Upper lobe of right lung (tissue), 1 donor: ENCODE measurements at regions not wholly inside any gene's neighbourhood (a gene's known extent, or its start where the extent isn't known, plus 50 kb on each side); places are given as distances from the start of the nearest gene placed in this dataset.
A peak's percentile ranks its signal among the peaks of the same experiment; 100 is the strongest.
"Not testable (repeated sequence)": the region's sequence is repeated elsewhere in the genome, so short reads cannot be mapped to it uniquely, and the experiment has no call there.

Experiments
- ATAC-seq: fragments of 200-7000 bp; cut with Tn5 transposase; one replicate; pipeline ENCODE4 v1.9.1; 2020; ENCODE audit warnings: mild to moderate bottlenecking, moderate library complexity
- DNase-seq: peaks from one replicate; pipeline ENCODE4 v3.0.0-alpha.2; 2020
- H3K27ac ChIP-seq: fragments of 200-600 bp; one replicate; pipeline ENCODE4 v1.8.0; 2022
- H3K27me3 ChIP-seq: fragments of 200-600 bp; one replicate; pipeline ENCODE4 v1.8.0; 2022; ENCODE audit warnings: mild to moderate bottlenecking
- H3K36me3 ChIP-seq: fragments of 200-600 bp; one replicate; pipeline ENCODE4 v1.8.0; 2022
- H3K4me1 ChIP-seq: fragments of 200-600 bp; one replicate; pipeline ENCODE4 v1.8.0; 2022
- H3K4me3 ChIP-seq: fragments of 200-600 bp; one replicate; pipeline ENCODE4 v1.8.0; 2022; ENCODE audit warnings: mild to moderate bottlenecking
- H3K9me3 ChIP-seq: fragments of 200-600 bp; one replicate; pipeline ENCODE4 v1.8.0; 2022
- CTCF ChIP-seq: fragments of 200-600 bp; IDR thresholded peaks from one replicate; pipeline ENCODE4 v1.8.0; 2022; ENCODE audit warnings: antibody characterized with exemption
- intact Hi-C: fragments of 100-400 bp; cut with DNase I; formaldehyde crosslinking; loops from one replicate; pipeline ENCODE4 v1.11.0; 2022
- donor health status: DM: no; HTN: yes; CAD: no; lungs with severe emphysema.

GRCh38 chr6:157727629-157728182, 95.3 kb upstream of the SNX9 start:
- Histone ChIP-seq H3K27me3 (no peaks in the 10 kb centered on the region), H3K4me1 (no peaks in the 10 kb centered on the region), H3K36me3 (no peaks in the 10 kb centered on the region), H3K9me3 (no peaks in the 10 kb centered on the region), H3K27ac (no peak overlapping the region), H3K4me3 (no peak overlapping the region)
- TF ChIP-seq CTCF = no peak
- intact Hi-C loops = no loop called here
- no peak for DNase-seq
- ATAC-seq = no peak

GRCh38 chr6:157728183-157728881, 94.7 kb upstream of the SNX9 start:
- no peak for ATAC-seq
- H3K4me3 ChIP-seq = no peak overlapping the region
- no peak for DNase-seq

GRCh38 chr6:157731221-157731620, 91.8 kb upstream of the SNX9 start:
- no peaks in the 10 kb centered on the region for H3K9me3 ChIP-seq
- ATAC-seq = no peak
- no peak for DNase-seq
- TF ChIP-seq CTCF = no peak
- H3K27me3 ChIP-seq = no peaks in the 10 kb centered on the region
- H3K27ac ChIP-seq = no peak overlapping the region
- intact Hi-C loops = no loop called here
- no peak overlapping the region for H3K4me3 ChIP-seq
- no peaks in the 10 kb centered on the region for H3K4me1 ChIP-seq
- H3K36me3 ChIP-seq = no peaks in the 10 kb centered on the region

More at GRCh38 chr6:157728183-157728881, 94.7 kb upstream of the SNX9 start:
- Histone ChIP-seq H3K27me3 (no peaks in the 10 kb centered on the region), H3K27ac (no peak overlapping the region), H3K36me3 (no peaks in the 10 kb centered on the region), H3K4me1 (no peaks in the 10 kb centered on the region), H3K9me3 (no peaks in the 10 kb centered on the region)
- intact Hi-C loops = no loop called here
- TF ChIP-seq CTCF = no peak

GRCh38 chr6:157732007-157732406, 91.0 kb upstream of the SNX9 start:
- Histone ChIP-seq H3K4me3 (no peak overlapping the region), H3K27ac (no peak overlapping the region), H3K27me3 (no peaks in the 10 kb centered on the region), H3K9me3 (no peaks in the 10 kb centered on the region), H3K4me1 (no peaks in the 10 kb centered on the region), H3K36me3 (no peaks in the 10 kb centered on the region)
- TF ChIP-seq CTCF = no peak
- DNase-seq = peak; percentile 21
- intact Hi-C loops = no loop called here
- ATAC-seq = no peak

- no peak overlapping the region for H3K4me3 ChIP-seq
- TF ChIP-seq CTCF = no peak
- DNase-seq (peak; percentile 25), ATAC-seq (no peak)
- intact Hi-C loops = no loop called here
- no peaks in the 10 kb centered on the region for H3K9me3 ChIP-seq
- H3K36me3 ChIP-seq = no peaks in the 10 kb centered on the region
- H3K4me1 ChIP-seq = no peaks in the 10 kb centered on the region
- no peaks in the 10 kb centered on the region for H3K27me3 ChIP-seq
- H3K27ac ChIP-seq = no peak overlapping the region
Observed at GRCh38 chr6:157732416-157733161, 90.5 kb upstream of the SNX9 start.

DNA sequence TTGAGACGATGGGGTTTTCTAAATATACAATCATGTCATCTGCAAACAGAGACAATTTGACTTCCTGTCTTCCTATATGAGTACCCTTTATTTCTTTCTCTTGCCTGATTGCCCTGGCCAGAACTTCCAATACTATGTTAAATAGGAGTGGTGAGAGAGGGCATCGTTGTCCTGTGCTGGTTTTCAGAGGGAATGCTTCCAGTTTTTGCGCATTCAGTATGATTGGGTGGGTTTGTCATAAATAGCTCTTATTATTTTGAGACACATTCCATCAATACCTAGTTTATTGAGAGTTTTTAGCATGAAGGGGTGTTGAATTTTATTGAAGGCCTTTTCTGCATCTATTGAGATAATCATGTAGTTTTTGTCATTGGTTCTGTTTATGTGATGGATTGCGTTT, 86.5 kb upstream of the SNX9 start:
- H3K27me3 ChIP-seq, intact Hi-C loops, H3K4me1 ChIP-seq, H3K36me3 ChIP-seq, H3K4me3 ChIP-seq, H3K27ac ChIP-seq, DNase-seq, H3K9me3 ChIP-seq, ATAC-seq: not testable (repeated sequence)
